ENCODE measurements at regions not wholly inside any gene's neighbourhood (a gene's known extent, or its start where the extent isn't known, plus 50 kb on each side); places are given as distances from the start of the nearest gene placed in this dataset.

GRCh38 chr14:26123459-26123858, 474.4 kb downstream of the NOVA1 start:
- TF ChIP-seq CTCF (conservative IDR thresholded peaks at IDR 0.05; ENCODE audit: low read depth, low read length) = no peak
- no peak for TF ChIP-seq EZH2 (IDR thresholded peaks at IDR 0.05; ENCODE audit: low read length, unreplicated experiment)
- no peak for TF ChIP-seq EZH2phosphoT487 (IDR thresholded peaks at IDR 0.05; ENCODE audit: borderline replicate concordance, low read length)
